Stimulated activated CD8-positive, alpha-beta memory T cell treated with anti-CD3 and anti-CD28 coated beads, Interleukin-2, amount 100 ng/mL, for 48 hours (primary cell): ENCODE measurements at regions not wholly inside any gene's neighbourhood (a gene's known extent, or its start where the extent isn't known, plus 50 kb on each side); places are given as distances from the start of the nearest gene placed in this dataset.
"Not testable (repeated sequence)": the region's sequence is repeated elsewhere in the genome, so short reads cannot be mapped to it uniquely, and the experiment has no call there.

Experiments used
- DNase-seq, 2 donors: peaks; one replicate each; pipeline ENCODE4 v3.0.0-alpha.2; 2020; ENCODE audit warnings: low read depth in 2 of 2

- DNase-seq, result no peak
These were observed 437.2 kb upstream of the SYT4 start for GRCh38 chr18:43714343-43715010.

- no peak for DNase-seq
These were observed 442.0 kb upstream of the SYT4 start for GRCh38 chr18:43719267-43719795.

- DNase-seq, result no peak
These were observed 442.8 kb upstream of the SYT4 start for GRCh38 chr18:43720041-43720440.

- no peak for DNase-seq
These were observed 458.3 kb upstream of the SYT4 start for GRCh38 chr18:43735570-43735969.

GRCh38 chr18:43744960-43745745 lies 467.9 kb upstream of the SYT4 start:
- DNase-seq, result no peak

- DNase-seq, result no peak
These were observed 473.9 kb upstream of the SYT4 start for GRCh38 chr18:43751203-43751602.

- no peak for DNase-seq
These were observed 474.5 kb upstream of the SYT4 start for GRCh38 chr18:43751835-43752234.

- no peak for DNase-seq
These were observed 480.0 kb upstream of the SYT4 start for GRCh38 chr18:43757273-43757672.

- no peak for DNase-seq
These were observed 481.4 kb upstream of the SYT4 start for GRCh38 chr18:43758734-43759133.

- no peak for DNase-seq
These were observed 482.7 kb upstream of the SYT4 start for GRCh38 chr18:43760010-43760409.

- no peak for DNase-seq
These were observed 495.6 kb upstream of the SYT4 start for GRCh38 chr18:43772907-43773306.

- no peak for DNase-seq
These were observed 497.2 kb upstream of the SYT4 start for GRCh38 chr18:43774497-43774896.

- no peak for DNase-seq
These were observed 498.3 kb upstream of the SYT4 start for GRCh38 chr18:43775591-43775990.

GRCh38 chr18:43776997-43777396 lies 499.7 kb upstream of the SYT4 start:
- no peak for DNase-seq

- no peak for DNase-seq
These were observed 500.5 kb upstream of the SYT4 start for GRCh38 chr18:43777636-43778304.

GRCh38 chr18:43780782-43781340 lies 503.6 kb upstream of the SYT4 start:
- no peak for DNase-seq

GRCh38 chr18:43785158-43785557 lies 507.9 kb upstream of the SYT4 start:
- no peak for DNase-seq

- DNase-seq, result no peak
These were observed 509.6 kb upstream of the SYT4 start for GRCh38 chr18:43786893-43787292.

GRCh38 chr18:43787721-43788120 lies 510.4 kb upstream of the SYT4 start:
- not testable (repeated sequence) for DNase-seq

GRCh38 chr18:43789234-43790000 lies 512.1 kb upstream of the SYT4 start:
- DNase-seq, result no peak

GRCh38 chr18:43793910-43794309 lies 516.6 kb upstream of the SYT4 start:
- DNase-seq, result no peak

GRCh38 chr18:43794363-43794762 lies 517.1 kb upstream of the SYT4 start:
- no peak for DNase-seq
